Sigmoid colon (tissue), 4 donors: ENCODE measurements at regions not wholly inside any gene's neighbourhood (a gene's known extent, or its start where the extent isn't known, plus 50 kb on each side); places are given as distances from the start of the nearest gene placed in this dataset.

Experiments used
- EP300 ChIP-seq, 4 donors: sonication (generic); formaldehyde crosslinking; IDR thresholded peaks; one replicate each; pipeline ENCODE4 v1.6.1; 2017; ENCODE audit warnings: antibody characterized with exemption in 4 of 4
- POLR2A ChIP-seq, 2 donors: fragments of 450-650 bp; IDR thresholded peaks; one replicate each; pipeline ENCODE4 v1.6.1; 2016; ENCODE audit warnings: antibody characterized with exemption in 2 of 2, mild to moderate bottlenecking in 2 of 2, moderate library complexity in 2 of 2
- POLR2AphosphoS5 ChIP-seq, 4 donors: sonication (generic); formaldehyde crosslinking; IDR thresholded peaks; one replicate each; pipeline ENCODE4 v1.6.1; 2017; ENCODE audit warnings: antibody characterized with exemption in 4 of 4
- TF ChIP-seq, protein P1 (sequence below), 4 experiments: fragments of 450-650 bp in 3 of 4; fragments of 200-600 bp in 1 of 4; IDR thresholded peaks; one replicate each; pipeline ENCODE4 v1.5.1; 2016 to 2019; ENCODE audit warnings: antibody characterized with exemption in 4 of 4, mild to moderate bottlenecking in 3 of 4, moderate library complexity in 2 of 4

- TF ChIP-seq, protein P1, sequence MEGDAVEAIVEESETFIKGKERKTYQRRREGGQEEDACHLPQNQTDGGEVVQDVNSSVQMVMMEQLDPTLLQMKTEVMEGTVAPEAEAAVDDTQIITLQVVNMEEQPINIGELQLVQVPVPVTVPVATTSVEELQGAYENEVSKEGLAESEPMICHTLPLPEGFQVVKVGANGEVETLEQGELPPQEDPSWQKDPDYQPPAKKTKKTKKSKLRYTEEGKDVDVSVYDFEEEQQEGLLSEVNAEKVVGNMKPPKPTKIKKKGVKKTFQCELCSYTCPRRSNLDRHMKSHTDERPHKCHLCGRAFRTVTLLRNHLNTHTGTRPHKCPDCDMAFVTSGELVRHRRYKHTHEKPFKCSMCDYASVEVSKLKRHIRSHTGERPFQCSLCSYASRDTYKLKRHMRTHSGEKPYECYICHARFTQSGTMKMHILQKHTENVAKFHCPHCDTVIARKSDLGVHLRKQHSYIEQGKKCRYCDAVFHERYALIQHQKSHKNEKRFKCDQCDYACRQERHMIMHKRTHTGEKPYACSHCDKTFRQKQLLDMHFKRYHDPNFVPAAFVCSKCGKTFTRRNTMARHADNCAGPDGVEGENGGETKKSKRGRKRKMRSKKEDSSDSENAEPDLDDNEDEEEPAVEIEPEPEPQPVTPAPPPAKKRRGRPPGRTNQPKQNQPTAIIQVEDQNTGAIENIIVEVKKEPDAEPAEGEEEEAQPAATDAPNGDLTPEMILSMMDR (IDR thresholded peaks at IDR 0.05) = no peak
- TF ChIP-seq POLR2A (IDR thresholded peaks at IDR 0.05) (no peak), POLR2AphosphoS5 (IDR thresholded peaks at IDR 0.05) (no peak), EP300 (IDR thresholded peaks at IDR 0.05) (no peak)
Observed at GRCh38 chr20:12414446-12415274, 497.0 kb downstream of the BTBD3 start.
